ENCODE measurements at regions not wholly inside any gene's neighbourhood (a gene's known extent, or its start where the extent isn't known, plus 50 kb on each side); places are given as distances from the start of the nearest gene placed in this dataset.

DNA sequence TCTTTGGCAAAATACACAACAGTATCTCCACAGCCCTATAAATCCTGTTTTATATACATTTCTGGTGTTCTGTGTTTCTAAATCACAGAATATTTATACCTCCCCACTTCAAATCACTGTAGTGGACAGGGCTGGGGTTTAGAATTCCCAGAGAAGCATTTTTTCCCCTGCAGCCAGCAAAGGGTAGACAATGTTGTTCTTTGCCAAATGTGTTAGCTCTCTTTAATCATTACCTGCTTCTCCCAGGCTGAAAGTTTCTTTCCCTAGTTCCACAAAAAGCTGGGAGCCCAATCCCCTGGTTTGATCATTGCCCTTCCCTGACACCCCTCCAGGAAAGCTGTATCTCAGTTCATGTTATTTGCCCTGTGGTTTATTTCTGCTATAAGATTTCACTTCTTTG is 520.0 kb upstream of the SPHKAP start:
- DNase-seq: no peak

GRCh38 chr2:228700638-228701037 is 519.2 kb upstream of the SPHKAP start:
- no peak for DNase-seq

DNA sequence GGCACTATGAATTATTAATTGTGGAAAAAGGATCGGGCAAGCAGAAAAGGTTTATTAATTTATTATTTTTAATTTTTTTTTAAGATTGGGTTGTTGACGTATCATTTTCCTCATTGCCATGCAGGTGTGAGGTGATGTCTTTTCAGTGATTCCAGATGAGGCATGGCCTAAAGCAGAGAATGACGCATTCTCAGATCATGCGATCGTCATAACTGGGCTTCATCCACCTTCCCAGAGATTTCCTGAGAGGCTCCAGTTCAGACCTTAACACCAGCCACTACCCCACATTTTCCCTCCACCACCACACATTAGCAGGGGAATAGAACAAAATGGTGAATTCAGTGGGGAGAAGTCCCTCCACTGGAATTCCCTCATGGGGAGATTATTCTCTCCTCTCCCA is 518.4 kb upstream of the SPHKAP start:
- no peak for DNase-seq

- no peak for DNase-seq
Measured at GRCh38 chr2:228699400-228699799, 517.9 kb upstream of the SPHKAP start.

- no peak for DNase-seq
Measured at GRCh38 chr2:228698963-228699362, 517.5 kb upstream of the SPHKAP start.

DNA sequence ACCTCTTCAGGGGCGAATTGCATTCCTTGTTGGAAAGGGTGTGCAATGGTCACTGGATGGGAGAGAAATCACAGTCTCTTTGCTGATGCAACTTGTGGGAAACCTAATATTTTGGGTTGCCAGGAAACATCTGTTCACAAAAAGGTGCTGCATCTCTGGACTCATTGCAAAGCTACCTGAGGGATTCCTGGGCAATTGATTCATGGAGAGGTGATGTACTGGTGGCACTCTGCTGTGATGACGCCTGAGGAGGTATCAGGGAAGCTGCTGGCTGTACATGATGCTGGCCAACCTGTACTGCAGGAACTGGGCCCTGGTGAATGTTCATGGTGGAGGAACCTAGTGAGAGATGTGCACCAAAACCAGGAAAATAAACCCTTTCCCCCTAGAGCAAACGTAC is 516.0 kb upstream of the SPHKAP start:
- DNase-seq: no peak

- DNase-seq: no peak
Measured at GRCh38 chr2:228690681-228691080, 509.2 kb upstream of the SPHKAP start.

- DNase-seq: no peak
Measured at GRCh38 chr2:228689053-228689452, 507.6 kb upstream of the SPHKAP start.

- no peak for DNase-seq
Measured at GRCh38 chr2:228688007-228688645, 506.6 kb upstream of the SPHKAP start.

DNA sequence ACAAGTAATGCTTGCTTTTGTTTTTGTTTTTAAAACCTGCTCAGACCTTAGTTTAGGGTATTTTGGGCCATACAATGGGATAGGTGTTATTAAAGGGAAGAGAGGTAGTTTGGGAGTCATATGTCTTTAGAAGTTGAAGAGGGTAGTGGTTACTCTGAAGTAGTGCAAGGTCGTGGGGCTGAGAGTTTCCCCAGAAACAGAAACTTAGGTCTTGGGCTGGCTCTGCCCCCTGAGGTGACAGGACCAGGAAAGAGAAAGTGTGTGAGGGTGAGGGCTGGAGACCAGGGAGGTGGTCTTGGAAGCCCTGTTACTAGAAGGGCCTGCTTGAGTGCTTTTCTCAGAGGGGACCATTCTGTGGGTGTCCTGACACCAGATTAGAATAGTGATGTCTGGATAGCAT is 500.5 kb upstream of the SPHKAP start:
- no peak for DNase-seq

DNA sequence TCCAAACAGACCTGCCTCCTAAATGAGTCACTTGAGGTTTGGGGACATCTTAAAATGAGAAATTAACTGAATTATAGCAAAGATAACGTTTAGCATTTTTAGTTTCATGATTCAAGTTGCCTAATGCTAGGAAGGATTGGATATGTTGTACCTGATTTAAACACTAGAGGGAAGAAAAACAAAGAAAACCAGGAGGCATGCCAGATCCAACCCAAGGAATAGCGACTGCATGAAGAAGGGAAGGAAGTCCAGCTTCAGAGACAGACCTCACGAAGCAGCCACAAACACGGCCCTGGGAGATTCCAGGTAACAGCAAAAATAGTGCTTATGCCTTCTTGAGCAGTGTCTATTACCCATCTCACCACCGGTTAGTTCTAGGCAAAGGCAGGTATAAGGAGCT is 499.9 kb upstream of the SPHKAP start:
- no peak for DNase-seq

- DNase-seq: no peak
Measured at GRCh38 chr2:228678110-228678509, 496.6 kb upstream of the SPHKAP start.

GRCh38 chr2:228675646-228676045 is 494.2 kb upstream of the SPHKAP start:
- DNase-seq: no peak

DNA sequence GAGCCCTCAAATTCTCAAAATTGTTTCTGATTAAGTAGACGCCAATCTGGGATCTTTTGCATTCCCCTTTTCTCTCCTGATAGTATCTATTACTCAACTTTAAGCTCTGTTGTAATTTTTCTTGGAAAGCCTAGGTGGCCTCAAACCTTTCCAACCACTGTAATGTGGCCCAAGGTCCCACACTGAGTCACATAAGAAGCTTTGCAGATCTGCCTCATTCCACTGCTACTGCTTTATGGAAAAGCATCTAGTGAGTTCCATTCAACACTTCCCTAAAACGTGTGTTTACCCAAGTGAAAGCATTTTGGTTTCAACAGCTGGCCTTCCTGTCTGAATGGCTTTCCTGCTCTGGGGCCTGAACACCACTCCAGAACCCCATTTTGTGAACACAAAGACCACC is 493.6 kb upstream of the SPHKAP start:
- no peak for DNase-seq

DNA sequence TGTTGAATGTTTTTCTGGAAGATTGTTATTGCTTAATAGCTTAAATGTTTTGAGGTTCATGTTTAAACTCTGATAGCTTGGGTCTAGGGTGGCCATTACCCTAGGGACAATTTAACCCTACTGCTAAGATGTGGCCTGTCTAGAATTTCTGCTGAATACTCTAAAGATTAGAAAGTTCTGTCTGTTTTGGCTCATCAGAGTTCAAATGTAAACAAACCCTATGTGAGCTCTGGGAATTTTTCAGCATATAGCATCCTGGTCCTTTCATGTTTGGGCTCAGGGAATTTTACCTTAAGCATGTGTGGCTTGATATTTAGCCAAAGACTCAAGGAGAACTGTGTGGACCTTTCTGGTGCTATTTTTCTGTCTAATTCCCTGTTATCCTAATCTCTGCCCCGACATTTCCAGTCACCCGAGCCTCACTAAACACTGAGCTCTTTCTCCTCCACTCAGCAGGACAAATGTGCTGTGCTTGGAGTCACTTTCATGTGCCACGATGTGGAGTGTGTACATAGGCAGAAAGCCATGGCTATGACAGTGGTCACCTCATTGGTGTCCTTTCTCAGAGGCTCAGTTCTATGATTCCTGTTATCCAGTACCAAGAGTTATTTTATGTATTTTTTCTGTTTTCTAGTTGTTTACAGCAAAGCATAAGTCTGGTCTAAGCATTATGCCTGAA is 492.5 kb upstream of the SPHKAP start:
- no peak for DNase-seq

- no peak for DNase-seq
Measured at GRCh38 chr2:228669690-228670089, 488.2 kb upstream of the SPHKAP start.

DNA sequence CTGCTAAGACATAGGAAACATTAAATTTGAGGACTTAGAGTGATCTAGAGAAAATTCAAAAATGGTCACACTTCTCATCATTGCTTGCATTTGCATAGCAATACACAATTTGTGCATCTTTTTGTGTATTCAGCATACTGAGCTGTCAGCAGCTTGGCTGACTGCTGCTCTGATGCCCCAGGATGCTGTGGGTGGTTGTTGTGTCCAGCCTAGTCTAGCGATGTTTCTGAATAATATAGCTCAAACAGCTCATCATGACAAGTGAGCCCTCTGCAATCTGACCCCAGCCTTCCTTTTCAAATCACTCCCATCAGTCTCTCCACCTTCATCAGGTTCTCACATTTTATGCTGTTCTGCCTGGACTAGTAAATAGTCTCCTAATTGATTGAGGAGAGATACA is 483.7 kb upstream of the SPHKAP start:
- no peak for DNase-seq

DNA sequence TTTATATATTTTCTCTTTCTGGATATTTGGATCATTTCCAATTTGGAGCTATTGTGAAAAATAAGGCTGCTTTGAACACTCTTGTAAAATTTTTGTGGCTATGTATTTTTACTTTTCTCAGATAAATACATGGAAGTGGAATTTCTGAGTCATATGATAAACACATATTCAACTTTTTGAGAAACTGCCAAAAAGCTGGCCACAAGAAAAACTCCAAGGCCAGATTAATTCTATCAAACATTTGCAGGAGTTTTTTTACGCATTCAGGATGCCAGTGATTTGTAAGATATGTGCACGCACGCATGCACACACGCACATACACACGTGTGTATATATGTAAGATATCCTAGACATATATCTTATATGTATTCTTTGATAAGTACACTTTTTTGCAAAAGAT is 477.5 kb upstream of the SPHKAP start:
- no peak for DNase-seq

GRCh38 chr2:228657807-228658402 is 476.4 kb upstream of the SPHKAP start:
- DNase-seq: no peak

DNA sequence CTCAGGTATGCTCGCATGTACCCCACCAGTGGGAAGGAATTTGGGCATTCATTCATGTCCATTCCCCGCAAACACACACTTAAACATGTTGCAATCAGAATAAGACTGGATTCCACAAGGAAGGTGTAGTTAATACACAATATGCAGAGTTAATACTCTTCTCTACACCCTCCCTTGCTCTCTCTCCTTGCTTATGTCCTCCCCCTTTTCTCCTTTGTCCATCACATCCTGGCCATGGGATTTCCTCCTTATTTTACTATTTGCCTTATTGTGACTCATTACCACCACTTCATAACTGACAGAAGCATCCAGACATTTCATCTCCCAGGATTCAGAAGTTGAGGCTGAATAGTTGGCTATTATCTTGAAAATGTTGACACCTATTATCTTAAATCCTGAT is 473.8 kb upstream of the SPHKAP start:
- DNase-seq: no peak

- no peak for DNase-seq
Measured at GRCh38 chr2:228654707-228655106, 473.2 kb upstream of the SPHKAP start.

DNA sequence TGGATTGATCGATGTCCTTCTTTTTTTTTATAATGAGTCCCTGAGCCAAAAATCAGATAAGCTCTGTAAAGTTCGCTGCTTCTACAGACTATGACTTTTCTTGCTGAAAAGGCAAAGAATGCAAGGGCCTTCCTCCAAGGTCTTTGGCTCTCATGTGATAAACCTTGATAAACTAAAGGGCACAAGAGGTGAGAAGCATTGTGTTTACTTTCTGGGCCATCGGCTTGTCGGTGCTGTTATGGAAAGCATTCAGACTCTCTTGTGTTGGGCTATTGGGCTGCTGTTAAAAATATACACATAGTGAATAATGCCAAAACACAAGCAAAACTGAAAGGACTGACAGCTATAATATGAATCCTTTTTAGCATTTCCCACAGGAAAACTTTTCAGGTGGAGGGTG is 472.4 kb upstream of the SPHKAP start:
- no peak for DNase-seq

- DNase-seq: no peak
Measured at GRCh38 chr2:228652366-228652765, 470.9 kb upstream of the SPHKAP start.

GRCh38 chr2:228649876-228650275 is 468.4 kb upstream of the SPHKAP start:
- no peak for DNase-seq
